ENCODE measurements at regions not wholly inside any gene's neighbourhood (a gene's known extent, or its start where the extent isn't known, plus 50 kb on each side); places are given as distances from the start of the nearest gene placed in this dataset.

GRCh38 chr12:89256060-89256459 is 96.2 kb downstream of the DUSP6 start:
- DNase-seq (ENCODE audit: low spot score): no peak

GRCh38 chr12:89253488-89253887 is 98.8 kb downstream of the DUSP6 start:
- no peak for DNase-seq (ENCODE audit: low spot score)

- DNase-seq (ENCODE audit: low spot score): no peak
Measured at GRCh38 chr12:89252284-89252683, 100.0 kb downstream of the DUSP6 start.

GRCh38 chr12:89251342-89252271 is 100.7 kb downstream of the DUSP6 start:
- DNase-seq (ENCODE audit: low spot score): no peak

GRCh38 chr12:89250636-89251035 is 101.7 kb downstream of the DUSP6 start:
- DNase-seq (ENCODE audit: low spot score): no peak

GRCh38 chr12:89250213-89250612 is 102.1 kb downstream of the DUSP6 start:
- DNase-seq (ENCODE audit: low spot score): no peak

- DNase-seq (ENCODE audit: low spot score): no peak
Measured at GRCh38 chr12:89247967-89248366, 104.3 kb downstream of the DUSP6 start.

GRCh38 chr12:89247541-89247942 is 104.8 kb downstream of the DUSP6 start:
- DNase-seq (ENCODE audit: low spot score): peak; percentile 47

- no peak for DNase-seq (ENCODE audit: low spot score)
Measured at GRCh38 chr12:89245090-89245489, 107.2 kb downstream of the DUSP6 start.

- DNase-seq (ENCODE audit: low spot score): no peak
Measured at GRCh38 chr12:89244536-89244935, 107.8 kb downstream of the DUSP6 start.

GRCh38 chr12:89243771-89244170 is 108.5 kb downstream of the DUSP6 start:
- DNase-seq (ENCODE audit: low spot score): no peak

GRCh38 chr12:89239534-89239933 is 112.8 kb downstream of the DUSP6 start:
- DNase-seq (ENCODE audit: low spot score): no peak

- DNase-seq (ENCODE audit: low spot score): no peak
Measured at GRCh38 chr12:89238593-89238992, 113.7 kb downstream of the DUSP6 start.

GRCh38 chr12:89237763-89238162 is 114.5 kb downstream of the DUSP6 start:
- no peak for DNase-seq (ENCODE audit: low spot score)

- no peak for DNase-seq (ENCODE audit: low spot score)
Measured at GRCh38 chr12:89236748-89237383, 115.4 kb downstream of the DUSP6 start.

- DNase-seq (ENCODE audit: low spot score): no peak
Measured at GRCh38 chr12:89236237-89236636, 116.1 kb downstream of the DUSP6 start.

GRCh38 chr12:89235189-89235993 is 116.9 kb downstream of the DUSP6 start:
- DNase-seq (ENCODE audit: low spot score): no peak

- DNase-seq (ENCODE audit: low spot score): no peak
Measured at GRCh38 chr12:89234324-89235114, 117.8 kb downstream of the DUSP6 start.

GRCh38 chr12:89231686-89232085 is 120.6 kb downstream of the DUSP6 start:
- no peak for DNase-seq (ENCODE audit: low spot score)

- no peak for DNase-seq (ENCODE audit: low spot score)
Measured at GRCh38 chr12:89230376-89231315, 121.7 kb downstream of the DUSP6 start.
